ENCODE measurements at regions not wholly inside any gene's neighbourhood (a gene's known extent, or its start where the extent isn't known, plus 50 kb on each side); places are given as distances from the start of the nearest gene placed in this dataset.

DNA sequence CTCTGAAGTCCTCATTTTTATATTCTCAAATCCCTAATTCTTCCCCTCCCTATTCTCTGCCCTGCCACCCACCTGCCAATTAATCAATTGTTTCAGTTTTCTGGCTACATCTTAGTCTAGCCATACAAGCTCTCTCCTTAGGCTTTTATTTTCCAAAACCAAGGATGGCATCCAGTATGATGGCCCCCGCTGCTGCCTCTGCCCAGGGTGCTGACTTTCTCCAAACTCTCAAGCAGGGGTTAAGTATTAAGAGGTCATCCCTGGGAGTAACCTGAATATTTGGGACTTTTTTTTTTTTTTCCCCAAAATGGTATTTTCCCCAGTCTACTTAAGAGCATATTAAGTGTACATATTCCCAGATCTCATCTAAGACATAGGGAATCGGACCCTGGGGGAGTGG lies 183.8 kb downstream of the DHX35 start:
- DNase-seq (ENCODE audit: low spot score, unreplicated experiment): no peak

DNA sequence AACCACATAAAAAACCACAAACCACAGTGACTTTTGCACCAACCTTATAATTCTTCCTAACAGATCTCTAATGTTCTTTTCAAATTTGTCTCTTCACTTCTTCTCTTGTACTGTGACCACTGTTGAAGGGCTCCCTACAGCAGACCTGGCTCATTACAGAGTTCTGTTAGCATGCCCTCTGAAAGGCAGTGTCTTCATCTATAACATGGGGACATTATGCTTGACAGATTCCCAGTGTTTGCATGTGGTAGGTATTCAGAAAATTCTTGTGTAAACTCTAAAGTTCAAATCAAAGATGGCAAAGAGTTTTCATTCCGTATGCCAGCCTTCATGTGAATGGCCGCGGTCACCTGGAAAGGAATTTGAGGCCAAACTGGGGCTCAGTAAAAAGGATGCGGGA lies 182.6 kb downstream of the DHX35 start:
- H3K36me3 Mint-ChIP-seq (ENCODE audit: insufficient read depth): no peaks in the 10 kb centered on the region
- peaks cover 32% of the 10 kb centered on the region for H3K27me3 Mint-ChIP-seq
- H3K9me3 Mint-ChIP-seq (ENCODE audit: low read depth): no peaks in the 10 kb centered on the region
- H3K4me1 Mint-ChIP-seq (ENCODE audit: low read depth): peaks cover 1% of the 10 kb centered on the region
- TF ChIP-seq, protein P1, sequence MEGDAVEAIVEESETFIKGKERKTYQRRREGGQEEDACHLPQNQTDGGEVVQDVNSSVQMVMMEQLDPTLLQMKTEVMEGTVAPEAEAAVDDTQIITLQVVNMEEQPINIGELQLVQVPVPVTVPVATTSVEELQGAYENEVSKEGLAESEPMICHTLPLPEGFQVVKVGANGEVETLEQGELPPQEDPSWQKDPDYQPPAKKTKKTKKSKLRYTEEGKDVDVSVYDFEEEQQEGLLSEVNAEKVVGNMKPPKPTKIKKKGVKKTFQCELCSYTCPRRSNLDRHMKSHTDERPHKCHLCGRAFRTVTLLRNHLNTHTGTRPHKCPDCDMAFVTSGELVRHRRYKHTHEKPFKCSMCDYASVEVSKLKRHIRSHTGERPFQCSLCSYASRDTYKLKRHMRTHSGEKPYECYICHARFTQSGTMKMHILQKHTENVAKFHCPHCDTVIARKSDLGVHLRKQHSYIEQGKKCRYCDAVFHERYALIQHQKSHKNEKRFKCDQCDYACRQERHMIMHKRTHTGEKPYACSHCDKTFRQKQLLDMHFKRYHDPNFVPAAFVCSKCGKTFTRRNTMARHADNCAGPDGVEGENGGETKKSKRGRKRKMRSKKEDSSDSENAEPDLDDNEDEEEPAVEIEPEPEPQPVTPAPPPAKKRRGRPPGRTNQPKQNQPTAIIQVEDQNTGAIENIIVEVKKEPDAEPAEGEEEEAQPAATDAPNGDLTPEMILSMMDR (IDR thresholded peaks at IDR 0.05; ENCODE audit: unreplicated experiment): no peak
- no peak overlapping the region for H3K4me3 Mint-ChIP-seq (ENCODE audit: low read depth)
- no peak for DNase-seq (ENCODE audit: low spot score, unreplicated experiment)
- no peak overlapping the region for H3K27ac Mint-ChIP-seq

More for the DNA sequence above, 183.8 kb downstream of the DHX35 start:
- TF ChIP-seq, protein P1 (IDR thresholded peaks at IDR 0.05; ENCODE audit: unreplicated experiment): no peak
- Mint-ChIP-seq H3K36me3 (ENCODE audit: insufficient read depth) (no peaks in the 10 kb centered on the region), H3K27ac (no peak overlapping the region), H3K4me1 (ENCODE audit: low read depth) (peaks cover 1% of the 10 kb centered on the region), H3K9me3 (ENCODE audit: low read depth) (no peaks in the 10 kb centered on the region), H3K27me3 (peaks cover 23% of the 10 kb centered on the region), H3K4me3 (ENCODE audit: low read depth) (no peak overlapping the region)

DNA sequence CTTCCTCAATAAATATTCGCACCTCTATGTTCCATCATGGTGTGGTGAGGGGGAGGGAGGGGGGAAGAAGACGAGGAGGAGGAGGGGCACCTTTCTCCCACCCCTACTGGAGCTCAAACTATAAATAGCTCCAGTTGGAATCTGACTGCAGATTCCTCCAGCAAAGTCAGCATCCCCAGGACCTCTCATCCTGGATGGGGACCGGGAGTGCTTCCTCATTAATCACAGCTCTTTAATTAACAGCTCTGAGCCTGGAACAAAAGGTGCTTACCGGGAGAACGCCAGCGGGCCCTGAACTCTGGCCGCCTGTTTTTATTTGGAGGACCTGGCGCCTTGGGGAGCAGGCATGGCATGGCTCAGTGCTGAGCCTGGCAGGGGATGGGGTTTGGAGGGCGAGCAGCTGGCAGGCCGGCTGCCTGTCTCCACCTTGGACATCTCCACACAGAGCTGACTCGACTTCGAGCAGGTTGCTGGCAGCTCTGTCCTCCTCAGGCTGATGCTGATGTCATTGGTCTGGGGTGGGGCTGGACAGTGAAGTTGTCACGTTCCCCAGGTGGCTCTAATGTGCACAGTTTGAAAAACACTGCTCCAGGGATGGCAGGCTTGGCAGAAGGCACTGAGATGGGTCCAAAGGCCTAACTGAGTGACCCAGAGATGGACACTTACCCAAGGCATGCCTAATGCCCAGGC lies 180.4 kb downstream of the DHX35 start:
- Mint-ChIP-seq H3K27me3 (peaks cover 38% of the 10 kb centered on the region), H3K27ac (no peak overlapping the region), H3K36me3 (ENCODE audit: insufficient read depth) (no peaks in the 10 kb centered on the region), H3K4me3 (ENCODE audit: low read depth) (no peak overlapping the region), H3K4me1 (ENCODE audit: low read depth) (peaks cover 1% of the 10 kb centered on the region), H3K9me3 (ENCODE audit: low read depth) (no peaks in the 10 kb centered on the region)
- TF ChIP-seq, protein P1 (IDR thresholded peaks at IDR 0.05; ENCODE audit: unreplicated experiment): no peak
- no peak for DNase-seq (ENCODE audit: low spot score, unreplicated experiment)

DNA sequence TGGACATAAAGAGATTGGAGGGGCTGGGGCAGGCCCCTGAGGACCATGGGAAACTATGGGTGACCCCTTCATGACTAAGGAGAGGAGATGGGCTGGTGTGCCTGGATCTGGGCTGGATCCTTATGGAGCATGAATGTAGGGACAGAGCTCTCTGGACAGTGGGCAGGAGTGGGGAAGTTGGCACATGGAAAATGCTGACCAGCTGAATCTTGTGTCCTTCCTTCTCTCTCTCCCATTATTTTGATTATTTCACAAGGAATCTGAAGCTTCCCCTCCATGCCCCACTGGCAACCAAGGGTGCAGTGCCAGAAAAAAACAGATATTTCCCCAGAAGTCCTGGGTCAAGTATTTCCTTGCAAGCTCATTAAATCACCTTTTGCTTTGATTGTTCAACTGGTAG lies 175.2 kb downstream of the DHX35 start:
- Mint-ChIP-seq H3K4me1 (ENCODE audit: low read depth) (no peaks in the 10 kb centered on the region), H3K27me3 (peaks cover 47% of the 10 kb centered on the region), H3K36me3 (ENCODE audit: insufficient read depth) (no peaks in the 10 kb centered on the region), H3K4me3 (ENCODE audit: low read depth) (no peak overlapping the region), H3K9me3 (ENCODE audit: low read depth) (no peaks in the 10 kb centered on the region), H3K27ac (peak overlapping the region; percentile 79)
- DNase-seq (ENCODE audit: low spot score, unreplicated experiment): no peak
- TF ChIP-seq, protein P1 (IDR thresholded peaks at IDR 0.05; ENCODE audit: unreplicated experiment): no peak

DNA sequence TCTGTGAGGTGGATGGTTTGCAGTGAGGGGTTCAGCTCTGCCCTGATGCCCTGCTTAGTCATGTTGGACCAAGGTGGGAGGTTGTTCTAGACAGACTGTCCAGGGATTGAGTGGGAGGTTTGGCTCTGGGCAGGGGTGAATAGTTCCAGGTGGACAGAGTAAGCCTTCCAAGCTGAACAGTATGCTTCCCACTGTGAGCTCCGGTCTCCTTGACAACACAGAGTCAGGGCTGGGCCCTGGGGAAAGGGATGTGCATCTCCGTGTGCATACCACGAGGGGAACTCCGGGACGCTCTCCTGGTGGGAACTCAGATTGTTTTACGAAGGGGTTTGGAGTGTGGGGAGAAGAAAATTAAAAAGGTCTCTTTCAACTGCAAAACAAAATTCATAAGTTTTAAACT lies 174.7 kb downstream of the DHX35 start:
- Mint-ChIP-seq H3K27ac (no peak overlapping the region), H3K27me3 (peaks cover 44% of the 10 kb centered on the region), H3K9me3 (ENCODE audit: low read depth) (no peaks in the 10 kb centered on the region), H3K4me1 (ENCODE audit: low read depth) (no peaks in the 10 kb centered on the region), H3K4me3 (ENCODE audit: low read depth) (no peak overlapping the region), H3K36me3 (ENCODE audit: insufficient read depth) (no peaks in the 10 kb centered on the region)
- TF ChIP-seq, protein P1 (IDR thresholded peaks at IDR 0.05; ENCODE audit: unreplicated experiment): no peak
- DNase-seq (ENCODE audit: low spot score, unreplicated experiment): no peak

All from progenitor cell of endocrine pancreas (in vitro differentiated cells).